Effector memory CD8-positive, alpha-beta T cell (primary cell): ENCODE measurements at regions not wholly inside any gene's neighbourhood (a gene's known extent, or its start where the extent isn't known, plus 50 kb on each side); places are given as distances from the start of the nearest gene placed in this dataset.
"Not testable (repeated sequence)": the region's sequence is repeated elsewhere in the genome, so short reads cannot be mapped to it uniquely, and the experiment has no call there.

Experiments used
- ATAC-seq: fragments of 150-1000 bp; cut with Tn5 transposase; replicated peaks from 2 replicates; pipeline ENCODE4 v1.10.0; 2021; ENCODE audit warnings: mild to moderate bottlenecking, moderate library complexity
- DNase-seq, 3 experiments: peaks; one replicate each; pipeline ENCODE4 v3.0.0; 2021
- H3K27ac Mint-ChIP-seq, 2 donors: one replicate each; pipeline ENCODE4 v1.8.0; 2022; ENCODE audit warnings: mild to moderate bottlenecking in 2 of 2, mixed read lengths in 2 of 2, moderate library complexity in 2 of 2
- H3K27me3 Mint-ChIP-seq, 2 donors: one replicate each; pipeline ENCODE4 v1.8.0; 2022; ENCODE audit warnings: mixed read lengths in 2 of 2
- H3K36me3 Mint-ChIP-seq: one replicate; pipeline ENCODE4 v1.8.0; 2022; ENCODE audit warnings: mild to moderate bottlenecking, moderate library complexity, mixed read lengths; ENCODE audit not compliant: insufficient read depth
- H3K4me1 Mint-ChIP-seq, 2 donors: one replicate each; pipeline ENCODE4 v1.8.0; 2022; ENCODE audit warnings: low read depth in 2 of 2, mixed read lengths in 2 of 2
- H3K4me3 Mint-ChIP-seq, 2 donors: one replicate each; pipeline ENCODE4 v1.8.0; 2022; ENCODE audit warnings: mild to moderate bottlenecking in 2 of 2, mixed read lengths in 2 of 2, moderate library complexity in 2 of 2
- H3K9me3 Mint-ChIP-seq, 2 donors: one replicate each; pipeline ENCODE4 v1.8.0; 2022; ENCODE audit warnings: mixed read lengths in 2 of 2

DNA sequence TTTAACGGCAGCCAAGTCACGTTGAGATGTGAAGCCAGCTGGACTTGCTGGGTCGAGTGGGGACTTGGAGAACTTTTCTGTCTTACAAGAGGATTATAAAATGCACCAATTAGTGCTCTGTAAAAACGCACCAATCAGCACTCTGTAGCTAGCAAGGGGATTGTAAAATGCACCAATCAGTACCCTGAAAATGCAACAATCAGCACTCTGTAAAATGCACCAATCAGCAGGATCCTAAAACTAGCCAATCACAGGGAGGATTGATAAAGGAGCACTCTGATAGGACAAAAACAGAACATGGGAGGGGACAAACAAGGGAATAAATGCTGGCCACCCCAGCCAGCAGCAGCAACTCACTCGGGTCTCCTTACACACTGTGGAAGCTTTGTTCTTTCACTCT, 337.6 kb upstream of the SLITRK5 start:
- no peak overlapping the region for H3K4me3 Mint-ChIP-seq
- no peaks in the 10 kb centered on the region for H3K4me1 Mint-ChIP-seq

DNA sequence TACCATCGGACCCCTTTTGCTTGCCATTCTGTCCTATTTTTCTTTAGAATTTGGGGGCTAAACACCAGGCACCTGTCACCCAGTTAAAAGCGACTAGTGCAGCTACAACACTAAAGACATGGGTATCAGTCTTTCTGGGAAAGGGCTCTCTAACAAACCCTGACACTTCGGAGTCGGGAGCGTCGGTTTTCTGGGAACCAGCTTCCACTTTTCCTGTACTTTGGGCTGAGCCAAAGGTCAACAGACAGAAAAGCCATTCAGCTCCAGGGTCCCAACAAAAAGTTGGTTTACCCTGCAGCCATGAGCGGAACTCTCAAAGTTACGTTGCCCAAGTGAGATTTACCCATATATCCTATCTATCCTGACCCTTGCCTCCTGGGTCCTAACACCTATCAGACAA, 337.0 kb upstream of the SLITRK5 start:
- H3K27me3 Mint-ChIP-seq, result no peaks in the 10 kb centered on the region
- peaks cover 0 to 3% of the 10 kb centered on the region in 2 donors for H3K9me3 Mint-ChIP-seq
- no peaks in the 10 kb centered on the region for H3K36me3 Mint-ChIP-seq
- ATAC-seq (no peak), DNase-seq (no peak)
- no peak overlapping the region for H3K27ac Mint-ChIP-seq
- no peak overlapping the region for H3K4me3 Mint-ChIP-seq
- no peaks in the 10 kb centered on the region for H3K4me1 Mint-ChIP-seq

More for the DNA sequence above, 337.6 kb upstream of the SLITRK5 start:
- no peak for DNase-seq
- H3K27me3 Mint-ChIP-seq, result no peaks in the 10 kb centered on the region
- H3K9me3 Mint-ChIP-seq, result peaks cover 0 to 3% of the 10 kb centered on the region in 2 donors
- H3K36me3 Mint-ChIP-seq, result no peaks in the 10 kb centered on the region
- no peak overlapping the region for H3K27ac Mint-ChIP-seq
- ATAC-seq, result no peak

DNA sequence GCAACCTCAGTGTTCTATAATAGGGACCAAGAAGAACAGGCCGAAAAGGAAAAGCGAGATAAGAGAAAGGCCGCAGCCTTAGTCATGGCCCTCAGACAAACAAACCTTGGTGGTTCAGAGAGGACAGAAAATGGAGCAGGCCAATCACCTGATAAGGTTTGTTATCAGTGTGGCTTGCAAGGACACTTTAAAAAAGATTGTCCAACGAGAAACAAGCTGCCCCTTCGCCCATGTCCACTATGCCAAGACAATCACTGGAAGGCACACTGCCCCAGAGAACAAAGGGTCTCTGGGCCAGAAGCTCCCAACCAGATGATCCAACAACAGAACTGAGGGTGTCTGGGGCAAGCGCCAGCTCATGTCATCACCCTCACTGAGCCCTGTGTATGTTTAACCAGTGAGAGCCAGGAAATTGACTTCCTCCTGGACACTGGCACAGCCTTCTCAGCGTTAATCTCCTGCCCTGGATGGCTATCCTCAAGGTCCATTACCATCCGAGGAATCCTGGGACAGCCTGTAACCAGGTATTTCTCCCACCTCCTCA, 334.8 kb upstream of the SLITRK5 start:
- not testable (repeated sequence) for H3K36me3 Mint-ChIP-seq, H3K4me1 Mint-ChIP-seq, H3K9me3 Mint-ChIP-seq, H3K4me3 Mint-ChIP-seq, H3K27ac Mint-ChIP-seq, H3K27me3 Mint-ChIP-seq, DNase-seq, ATAC-seq

DNA sequence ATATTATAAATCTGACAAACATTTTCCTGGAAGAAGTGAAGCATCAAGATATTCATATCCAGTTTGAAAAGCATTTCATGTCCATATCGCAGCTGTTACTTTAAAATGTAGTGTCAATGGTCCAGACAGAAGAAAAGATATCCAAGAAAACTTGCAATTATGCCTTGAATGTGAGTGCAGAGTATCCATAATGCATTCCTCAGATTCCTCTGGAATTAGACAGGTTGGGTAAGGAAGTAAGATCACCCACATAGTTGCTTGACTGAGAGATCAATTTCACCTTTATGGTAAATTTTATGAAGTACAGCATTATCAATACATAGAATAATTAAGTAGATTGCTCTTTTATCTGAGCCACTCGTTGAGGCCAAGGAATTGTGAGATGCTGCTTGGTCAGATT, 327.0 kb upstream of the SLITRK5 start:
- DNase-seq, result no peak
- H3K4me3 Mint-ChIP-seq, result no peak overlapping the region
- no peak for ATAC-seq
- no peaks in the 10 kb centered on the region for H3K36me3 Mint-ChIP-seq
- no peaks in the 10 kb centered on the region for H3K27me3 Mint-ChIP-seq
- H3K4me1 Mint-ChIP-seq, result no peaks in the 10 kb centered on the region
- H3K9me3 Mint-ChIP-seq, result peaks cover 0 to 6% of the 10 kb centered on the region in 2 donors
- no peak overlapping the region for H3K27ac Mint-ChIP-seq

DNA sequence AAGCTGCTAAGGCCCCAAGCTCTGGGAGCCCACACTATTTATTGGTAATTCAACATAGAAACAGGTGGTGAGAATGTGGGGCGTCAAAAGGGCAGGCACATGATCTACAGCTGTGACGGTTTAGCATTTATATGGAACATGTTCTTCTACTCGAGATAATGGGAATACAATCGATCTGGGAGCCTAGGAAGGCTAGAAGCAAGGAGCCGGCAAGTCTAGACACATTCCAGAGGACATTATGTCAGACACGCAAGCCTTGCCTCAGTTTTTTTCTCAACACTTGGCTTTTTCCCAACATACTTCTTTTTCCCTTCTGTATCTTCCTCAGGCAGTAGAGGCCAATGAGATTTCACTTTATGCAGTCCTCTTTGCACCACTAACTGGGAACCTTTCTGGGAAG, 315.7 kb upstream of the SLITRK5 start:
- DNase-seq (no peak), ATAC-seq (no peak)
- no peaks in the 10 kb centered on the region for H3K27me3 Mint-ChIP-seq
- no peak overlapping the region for H3K27ac Mint-ChIP-seq
- H3K4me3 Mint-ChIP-seq, result no peak overlapping the region
- peaks cover 9 to 12% of the 10 kb centered on the region in 2 donors for H3K9me3 Mint-ChIP-seq
- no peaks in the 10 kb centered on the region for H3K4me1 Mint-ChIP-seq
- H3K36me3 Mint-ChIP-seq, result no peaks in the 10 kb centered on the region

DNA sequence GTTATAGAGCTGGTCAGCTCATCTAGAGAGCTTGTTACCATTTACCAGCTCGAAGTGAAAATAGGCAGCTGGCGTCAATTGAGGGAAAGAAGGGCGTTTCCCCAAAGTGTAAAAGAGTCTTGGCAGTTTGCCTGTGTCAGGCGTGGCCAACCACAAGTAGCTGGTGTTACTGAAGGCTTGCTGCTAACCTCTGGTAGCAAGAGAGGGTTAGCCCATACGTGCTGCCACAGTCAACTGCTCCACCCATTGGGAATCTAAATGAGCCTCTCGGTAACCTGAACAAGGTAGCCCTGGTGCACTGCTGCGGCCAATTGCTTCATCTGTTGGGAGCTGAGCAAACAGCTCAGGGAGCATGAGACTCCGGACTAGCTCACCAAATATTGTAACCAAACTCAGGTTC, 314.9 kb upstream of the SLITRK5 start:
- Mint-ChIP-seq H3K4me3 (no peak overlapping the region), H3K9me3 (peaks cover 9 to 15% of the 10 kb centered on the region in 2 donors), H3K27me3 (no peaks in the 10 kb centered on the region), H3K4me1 (no peaks in the 10 kb centered on the region), H3K27ac (no peak overlapping the region), H3K36me3 (no peaks in the 10 kb centered on the region)
- DNase-seq, result no peak
- no peak for ATAC-seq

DNA sequence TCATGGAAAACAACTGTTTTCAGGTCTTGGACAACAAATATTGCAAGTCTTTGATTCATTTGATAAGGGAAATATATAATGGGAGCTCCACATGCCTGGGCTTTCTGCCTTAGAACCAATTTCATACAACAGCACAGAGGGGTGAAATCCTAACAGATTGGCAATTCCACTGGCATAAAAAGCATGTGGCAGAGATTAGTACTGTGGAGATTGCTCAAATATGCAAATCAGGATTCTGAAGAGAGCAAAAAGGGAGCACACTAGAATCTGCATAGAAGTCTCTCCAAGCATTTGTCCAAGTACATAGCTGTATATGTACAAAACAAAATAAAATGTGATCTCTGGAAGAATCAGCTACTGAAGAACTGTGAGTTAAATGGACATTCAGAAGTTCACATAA, 312.9 kb upstream of the SLITRK5 start:
- DNase-seq (no peak), ATAC-seq (no peak)
- Mint-ChIP-seq H3K36me3 (no peaks in the 10 kb centered on the region), H3K4me1 (no peaks in the 10 kb centered on the region), H3K27ac (no peak overlapping the region), H3K4me3 (no peak overlapping the region), H3K9me3 (peaks cover 9 to 11% of the 10 kb centered on the region in 2 donors), H3K27me3 (no peaks in the 10 kb centered on the region)

DNA sequence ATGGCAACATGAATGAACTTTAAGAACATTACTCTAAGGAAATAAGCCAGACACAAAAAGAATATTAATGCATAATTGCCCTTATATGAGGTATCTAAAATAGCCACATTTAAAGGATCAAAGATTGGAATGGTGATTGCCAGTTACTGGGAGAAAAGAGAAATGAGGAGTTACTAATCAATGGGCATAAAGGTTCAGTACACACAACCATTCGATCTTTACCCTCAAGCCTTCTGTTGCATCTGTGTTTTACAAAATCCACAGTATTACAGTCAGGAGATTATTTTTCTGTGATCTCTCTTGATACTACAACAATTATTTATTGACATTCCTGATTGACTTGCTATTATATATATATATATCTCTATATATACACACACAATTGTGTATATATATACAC, 310.0 kb upstream of the SLITRK5 start:
- no peak overlapping the region for H3K27ac Mint-ChIP-seq
- H3K9me3 Mint-ChIP-seq, result peaks cover 5 to 10% of the 10 kb centered on the region in 2 donors
- ATAC-seq (no peak), DNase-seq (no peak)
- no peaks in the 10 kb centered on the region for H3K4me1 Mint-ChIP-seq
- no peak overlapping the region for H3K4me3 Mint-ChIP-seq
- H3K27me3 Mint-ChIP-seq, result no peaks in the 10 kb centered on the region
- no peaks in the 10 kb centered on the region for H3K36me3 Mint-ChIP-seq

DNA sequence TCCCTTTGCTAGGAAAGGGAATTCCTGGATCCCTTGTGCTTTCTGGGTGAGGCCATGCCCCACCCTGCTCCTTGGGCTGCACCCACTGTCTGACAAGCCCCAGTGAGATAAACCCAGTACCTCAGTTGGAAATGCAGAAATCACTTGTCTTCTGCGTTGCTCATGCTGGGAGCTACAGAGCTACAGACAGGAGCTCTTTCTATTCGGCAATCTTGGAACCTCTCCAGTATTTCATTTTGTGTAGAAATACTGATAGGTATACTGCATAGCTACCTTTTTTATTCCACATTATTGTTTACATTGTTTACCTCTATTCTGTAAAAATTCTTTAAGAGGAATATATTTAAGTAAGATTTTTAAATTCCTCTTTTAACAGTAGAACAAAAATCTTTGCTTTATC, 302.5 kb upstream of the SLITRK5 start:
- ATAC-seq (no peak), DNase-seq (no peak)
- Mint-ChIP-seq H3K27ac (no peak overlapping the region), H3K4me3 (no peak overlapping the region), H3K9me3 (peaks cover 0 to 9% of the 10 kb centered on the region in 2 donors), H3K27me3 (no peaks in the 10 kb centered on the region), H3K4me1 (no peaks in the 10 kb centered on the region), H3K36me3 (no peaks in the 10 kb centered on the region)

DNA sequence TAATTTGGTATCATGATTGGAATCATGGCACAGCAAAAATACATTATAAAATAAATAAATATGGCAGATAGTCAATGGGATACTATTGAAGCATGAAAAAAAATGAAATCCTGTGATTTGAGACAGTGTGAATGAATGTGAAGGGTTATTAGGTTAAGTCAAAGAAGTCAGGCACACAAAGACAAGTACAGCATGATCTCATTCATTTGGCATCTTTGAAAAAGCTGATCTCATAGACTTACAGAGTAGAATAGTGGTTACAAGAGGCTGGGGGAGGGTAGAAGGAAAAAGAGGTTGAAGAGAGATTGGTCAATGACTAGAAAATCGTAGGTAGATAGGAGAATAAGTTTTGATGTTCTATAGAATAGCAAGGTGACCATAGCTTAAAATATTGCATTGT, 295.1 kb upstream of the SLITRK5 start:
- Mint-ChIP-seq H3K4me3 (no peak overlapping the region), H3K27me3 (no peaks in the 10 kb centered on the region), H3K9me3 (peaks cover 10 to 15% of the 10 kb centered on the region in 2 donors), H3K4me1 (no peaks in the 10 kb centered on the region), H3K36me3 (peaks cover 2% of the 10 kb centered on the region), H3K27ac (no peak overlapping the region)
- no peak for ATAC-seq
- no peak for DNase-seq

DNA sequence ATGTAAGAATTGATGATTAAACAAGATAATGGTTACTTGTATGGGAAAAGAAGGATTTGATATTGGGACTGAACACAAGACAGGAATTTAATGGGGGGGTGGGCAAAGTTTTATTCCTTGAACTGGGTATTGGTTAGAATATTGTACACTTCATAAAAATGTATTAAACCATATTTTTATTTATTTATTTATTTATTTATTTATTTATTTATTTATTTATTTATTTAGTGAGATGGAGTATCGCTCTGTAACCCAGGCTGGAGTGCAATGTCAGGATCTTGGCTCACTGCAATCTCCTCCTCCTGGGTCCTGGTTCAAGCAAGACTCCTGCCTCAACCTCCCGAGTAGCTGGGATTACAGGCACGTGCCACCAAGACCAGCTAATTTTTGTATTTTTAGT, 287.1 kb upstream of the SLITRK5 start:
- H3K4me3 Mint-ChIP-seq, result no peak overlapping the region
- H3K27ac Mint-ChIP-seq, result no peak overlapping the region
- H3K27me3 Mint-ChIP-seq, result no peaks in the 10 kb centered on the region
- peaks cover under 1% of the 10 kb centered on the region for H3K36me3 Mint-ChIP-seq
- H3K4me1 Mint-ChIP-seq, result no peaks in the 10 kb centered on the region
- no peak for DNase-seq
- no peak for ATAC-seq
- peaks cover 7 to 9% of the 10 kb centered on the region in 2 donors for H3K9me3 Mint-ChIP-seq

DNA sequence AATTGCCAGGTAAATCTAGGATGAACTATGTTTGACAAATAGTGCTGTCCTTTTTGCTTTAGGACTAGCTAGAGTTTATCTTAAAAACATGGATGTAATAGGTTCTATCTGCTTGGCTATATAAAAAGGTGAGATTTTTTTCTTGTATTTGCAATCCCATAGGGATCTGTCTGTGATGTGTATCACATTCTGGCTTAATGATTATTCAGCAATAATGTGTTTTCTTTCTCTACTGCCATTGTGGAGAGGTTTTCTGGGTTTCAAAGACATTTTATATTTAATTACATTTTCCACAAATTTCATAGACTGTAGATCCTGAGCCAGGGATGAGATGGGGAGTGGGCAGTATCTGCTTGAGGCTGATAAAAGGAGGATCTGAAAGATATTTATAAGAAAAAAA, 277.8 kb upstream of the SLITRK5 start:
- no peak for ATAC-seq
- no peaks in the 10 kb centered on the region for H3K36me3 Mint-ChIP-seq
- H3K4me3 Mint-ChIP-seq, result no peak overlapping the region
- H3K27ac Mint-ChIP-seq, result no peak overlapping the region
- no peaks in the 10 kb centered on the region for H3K4me1 Mint-ChIP-seq
- DNase-seq, result no peak
- no peaks in the 10 kb centered on the region for H3K27me3 Mint-ChIP-seq
- peaks cover 0 to 8% of the 10 kb centered on the region in 2 donors for H3K9me3 Mint-ChIP-seq

DNA sequence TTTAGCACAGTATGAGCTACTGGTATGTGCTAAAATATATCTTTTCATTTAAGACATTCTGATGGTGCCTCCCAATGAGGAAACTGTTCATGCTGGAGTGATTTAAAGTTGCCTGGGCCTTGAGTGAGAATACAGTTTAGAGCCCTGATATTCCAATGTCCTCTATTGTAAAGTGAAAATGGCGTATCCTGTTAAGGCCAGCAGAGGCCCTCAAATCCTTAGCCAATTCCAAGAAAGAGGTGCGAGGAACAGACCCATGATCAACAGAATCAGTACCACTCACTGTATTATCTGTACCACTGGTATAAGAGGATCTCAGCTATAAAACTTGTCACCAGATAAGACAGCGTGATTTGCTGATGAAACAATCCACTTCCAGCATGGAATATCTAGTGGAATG, 273.1 kb upstream of the SLITRK5 start:
- peaks cover 8 to 9% of the 10 kb centered on the region in 2 donors for H3K9me3 Mint-ChIP-seq

DNA sequence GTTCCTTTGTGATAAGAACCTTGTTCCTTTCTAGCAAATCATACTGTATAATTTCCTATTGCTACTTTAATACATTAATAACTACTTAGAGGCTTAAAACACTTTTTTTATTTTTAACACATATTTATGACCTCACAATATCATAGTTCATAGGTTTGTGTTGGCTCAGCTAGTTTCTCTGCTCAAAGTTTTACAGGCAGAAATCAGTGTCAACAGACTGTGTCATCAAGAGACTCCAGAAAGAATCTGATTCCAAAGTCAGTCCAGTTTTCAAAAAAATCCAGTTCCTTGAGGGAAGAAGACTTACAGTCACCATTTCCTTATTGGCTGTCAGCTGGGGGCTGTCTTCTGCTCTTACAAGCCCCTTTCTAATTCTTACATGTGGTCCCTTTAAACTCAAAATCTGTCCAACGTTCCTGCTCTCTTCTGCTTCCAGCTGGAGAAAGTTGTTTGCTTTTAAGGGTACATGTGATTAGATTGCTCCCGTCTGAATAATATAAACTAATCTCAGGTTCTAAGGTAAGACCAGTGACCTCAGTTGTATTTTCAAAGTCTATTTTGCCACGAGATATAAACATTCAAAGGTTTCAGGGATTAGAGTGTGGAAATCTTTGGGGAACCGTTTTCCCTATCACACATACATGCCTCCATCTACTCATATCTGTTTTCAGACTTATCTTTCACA, 267.3 kb upstream of the SLITRK5 start:
- no peaks in the 10 kb centered on the region for H3K4me1 Mint-ChIP-seq
- no peaks in the 10 kb centered on the region for H3K27me3 Mint-ChIP-seq
- peaks cover 9 to 11% of the 10 kb centered on the region in 2 donors for H3K9me3 Mint-ChIP-seq
- DNase-seq (no peak), ATAC-seq (no peak)
- no peaks in the 10 kb centered on the region for H3K36me3 Mint-ChIP-seq
- H3K4me3 Mint-ChIP-seq, result no peak overlapping the region
- no peak overlapping the region for H3K27ac Mint-ChIP-seq

More for the DNA sequence above, 273.1 kb upstream of the SLITRK5 start:
- Mint-ChIP-seq H3K27ac (no peak overlapping the region), H3K36me3 (no peaks in the 10 kb centered on the region), H3K4me3 (no peak overlapping the region), H3K4me1 (no peaks in the 10 kb centered on the region), H3K27me3 (no peaks in the 10 kb centered on the region)
- no peak for DNase-seq
- no peak for ATAC-seq
